Hematopoietic multipotent progenitor cell treated with erythropoietin and hydrocortisone succinate and interleukin-3 and kit ligand, for 8 days (in vitro differentiated cells): ENCODE measurements at regions not wholly inside any gene's neighbourhood (a gene's known extent, or its start where the extent isn't known, plus 50 kb on each side); places are given as distances from the start of the nearest gene placed in this dataset.
"Not testable (repeated sequence)": the region's sequence is repeated elsewhere in the genome, so short reads cannot be mapped to it uniquely, and the experiment has no call there.

Experiments
- DNase-seq: peaks from one replicate; pipeline ENCODE4 v3.0.0-alpha.2; 2015

DNA sequence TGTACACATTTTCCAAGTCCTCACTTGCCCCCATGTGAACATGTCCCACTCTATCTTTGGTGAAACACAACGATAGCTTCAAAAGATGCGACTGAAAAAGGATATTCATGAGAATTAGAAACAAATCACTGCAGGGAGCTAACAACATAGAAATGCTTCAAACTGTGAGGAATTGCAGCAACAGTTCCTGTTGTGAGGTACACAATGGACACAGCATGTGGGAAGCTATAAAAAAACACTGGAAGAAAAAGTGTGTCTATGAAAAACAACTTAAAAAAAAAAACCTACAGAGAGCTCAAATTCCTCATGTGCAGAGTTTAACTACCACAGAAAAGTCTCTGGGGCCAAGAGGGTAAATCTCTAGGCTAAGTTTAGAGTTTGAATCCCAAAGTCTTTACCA is 51.6 kb upstream of the BLTP1 start:
- DNase-seq: no peak

DNA sequence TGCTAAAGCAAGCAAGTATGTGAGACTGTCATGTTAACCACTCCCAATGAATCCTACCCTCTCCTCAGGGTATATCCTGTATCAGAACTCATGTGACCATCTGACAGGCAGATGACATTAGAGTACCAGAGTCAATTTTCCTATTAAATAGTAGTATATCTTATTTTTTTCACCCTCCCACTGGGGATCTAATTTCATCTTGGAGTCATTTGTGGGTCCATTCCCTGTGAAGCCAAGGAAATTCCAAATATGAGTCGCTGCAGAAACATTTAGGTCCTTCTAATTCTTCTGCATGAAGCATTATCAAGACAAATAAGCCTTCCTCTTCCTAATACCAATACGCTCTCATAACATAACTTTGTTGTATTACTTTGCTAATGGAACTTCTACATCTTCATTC is 52.2 kb upstream of the BLTP1 start:
- DNase-seq: no peak

DNA sequence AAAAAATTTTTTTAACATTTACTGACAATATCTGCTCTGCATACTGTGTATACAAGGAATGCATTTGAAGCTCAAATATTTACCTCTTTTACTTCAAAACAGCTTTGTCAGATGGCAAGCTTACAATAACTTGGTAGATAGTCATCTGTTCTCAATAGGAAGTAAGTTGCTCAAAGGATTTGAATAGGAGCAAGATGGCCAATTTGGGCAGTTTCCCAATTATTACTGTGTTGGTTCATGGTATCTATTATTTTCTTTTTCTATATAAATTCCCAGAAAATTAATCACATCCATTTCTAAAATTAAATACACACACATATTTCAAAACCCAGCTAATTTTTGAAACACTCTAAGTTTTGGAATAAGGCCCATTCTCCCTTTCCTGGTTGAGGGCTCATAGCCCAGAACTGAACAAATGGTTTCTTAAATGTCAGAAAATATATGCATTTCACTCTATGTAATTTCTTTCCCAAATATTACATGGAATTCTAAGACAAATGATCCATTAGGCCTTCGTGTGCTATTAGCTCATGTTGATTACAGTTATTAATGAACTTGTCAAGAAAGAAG is 60.2 kb upstream of the BLTP1 start:
- DNase-seq: no peak

DNA sequence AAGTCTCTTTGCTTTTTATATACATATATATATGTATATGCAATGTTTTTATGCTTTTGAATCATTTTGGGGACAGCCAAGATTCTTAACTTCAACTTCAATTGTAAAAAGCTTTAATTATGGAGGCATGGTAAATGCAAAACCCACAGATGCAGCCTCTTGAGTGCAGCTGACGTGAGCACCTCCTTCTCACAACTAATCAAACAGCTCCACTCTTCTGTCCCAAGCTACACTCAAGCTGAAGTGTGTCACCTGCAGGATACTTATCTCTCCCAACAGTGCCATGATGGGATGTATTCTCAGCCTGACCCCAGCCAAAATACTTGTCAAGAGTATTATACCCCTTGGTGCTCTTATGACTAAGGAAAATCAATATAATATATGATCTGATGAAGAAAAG is 60.7 kb upstream of the BLTP1 start:
- DNase-seq: no peak

DNA sequence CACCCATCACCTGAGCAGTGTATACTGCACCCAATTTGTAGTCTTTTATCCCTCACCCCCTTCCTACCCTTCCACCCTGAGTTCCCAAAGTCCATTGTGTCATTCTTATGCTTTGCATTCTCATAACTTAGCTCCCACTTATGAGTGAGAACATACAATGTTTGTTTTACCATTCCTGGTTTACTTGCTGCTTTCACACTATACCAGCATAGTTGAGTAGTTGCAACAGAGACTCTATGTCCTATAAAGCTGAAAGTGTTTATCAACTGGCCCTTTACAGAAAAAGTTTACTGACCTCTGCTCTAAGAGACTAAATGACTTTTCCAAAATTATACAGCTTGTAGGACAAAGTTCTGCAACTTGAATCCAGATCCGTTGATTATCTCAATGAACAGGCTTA is 61.1 kb upstream of the BLTP1 start:
- DNase-seq: no peak

DNA sequence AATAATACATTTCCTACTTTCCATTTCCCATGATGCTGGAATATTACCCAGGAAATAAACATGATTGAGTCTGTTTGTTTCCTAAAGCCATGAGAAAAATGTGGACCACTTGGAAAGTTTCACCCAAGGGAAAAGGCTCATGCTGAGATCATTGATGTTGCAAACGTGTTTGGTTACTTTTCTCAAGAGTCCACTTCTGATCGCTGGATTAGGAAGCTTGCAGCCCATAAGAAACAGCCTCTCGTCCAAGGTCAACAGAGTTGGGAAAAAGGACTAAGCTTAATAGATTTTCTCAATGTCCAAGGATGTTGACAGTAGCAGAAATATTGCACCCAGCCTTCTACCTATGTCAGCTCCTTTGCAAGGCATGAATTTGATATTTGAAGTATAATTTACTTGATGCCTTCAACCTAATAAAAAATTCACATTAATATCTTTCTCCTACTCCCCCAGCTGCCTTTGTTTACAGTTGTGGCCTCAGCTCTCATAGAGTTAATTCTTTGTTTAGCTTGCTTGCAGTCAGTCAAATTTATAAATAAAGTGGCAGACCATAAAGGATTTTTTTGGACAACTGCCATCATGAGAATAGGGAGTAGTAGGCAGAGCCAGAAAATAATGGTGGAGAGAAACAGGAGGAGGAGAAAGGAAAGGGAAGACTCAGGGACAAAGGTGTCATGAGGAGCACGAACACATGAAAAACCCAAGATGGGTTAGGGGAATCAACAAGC is 65.6 kb upstream of the BLTP1 start:
- DNase-seq: no peak

DNA sequence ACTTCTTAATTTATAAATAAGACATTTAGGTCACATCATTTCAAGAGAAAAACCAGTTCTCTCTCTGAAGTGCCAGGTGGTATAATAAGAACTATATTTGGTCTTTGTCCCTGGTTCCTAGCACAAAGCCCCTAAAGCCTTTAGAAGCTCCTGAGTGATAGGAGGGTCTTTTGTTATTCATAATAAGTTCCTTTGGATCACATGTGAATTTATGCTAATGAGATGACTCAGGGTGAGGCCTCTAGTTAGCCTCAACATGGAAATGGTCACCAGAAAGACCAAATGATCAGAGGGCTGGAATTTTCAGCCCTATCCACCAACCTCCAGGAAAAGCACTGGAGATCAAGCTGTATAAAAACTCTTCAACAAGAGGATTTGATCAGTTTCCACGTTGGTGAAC is 68.1 kb upstream of the BLTP1 start:
- DNase-seq: no peak

DNA sequence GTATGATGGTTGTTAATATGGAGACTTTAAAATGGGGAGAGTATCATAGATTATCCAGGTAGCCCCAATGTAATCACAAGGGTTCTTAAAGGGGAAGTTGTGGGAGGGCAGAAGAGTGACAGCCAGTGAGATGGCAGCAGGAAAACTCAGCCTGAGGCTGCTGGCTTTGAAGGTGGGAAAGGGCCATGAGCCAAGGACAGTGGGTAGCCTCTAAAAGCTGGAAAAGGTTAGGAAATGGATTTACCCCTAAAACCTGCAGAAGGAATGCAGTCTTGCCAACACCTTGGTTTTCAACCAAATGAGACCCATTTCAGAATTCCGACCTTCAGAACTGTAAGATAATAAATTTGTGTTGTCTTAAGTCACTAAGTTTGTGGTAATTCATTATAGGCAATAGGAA is 68.8 kb upstream of the BLTP1 start:
- DNase-seq: no peak

DNA sequence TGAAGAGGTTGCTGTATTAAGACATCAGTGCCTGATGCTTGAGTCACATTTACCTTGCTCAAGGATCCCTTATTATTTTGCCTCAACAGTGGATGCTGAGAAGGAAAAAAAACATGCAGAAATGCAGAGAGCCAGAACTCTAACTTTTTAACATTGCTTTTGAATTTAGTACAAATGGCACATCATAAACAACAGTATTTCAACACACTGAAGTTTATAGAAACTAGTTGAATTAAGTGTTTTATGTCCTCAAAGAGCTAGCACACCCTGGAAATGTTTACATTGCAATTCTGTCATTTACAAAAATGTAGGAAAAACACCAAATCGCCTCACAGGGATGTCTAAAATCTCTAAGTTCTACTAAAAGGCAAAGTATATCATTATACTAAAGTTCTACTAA is 69.5 kb upstream of the BLTP1 start:
- DNase-seq: no peak

DNA sequence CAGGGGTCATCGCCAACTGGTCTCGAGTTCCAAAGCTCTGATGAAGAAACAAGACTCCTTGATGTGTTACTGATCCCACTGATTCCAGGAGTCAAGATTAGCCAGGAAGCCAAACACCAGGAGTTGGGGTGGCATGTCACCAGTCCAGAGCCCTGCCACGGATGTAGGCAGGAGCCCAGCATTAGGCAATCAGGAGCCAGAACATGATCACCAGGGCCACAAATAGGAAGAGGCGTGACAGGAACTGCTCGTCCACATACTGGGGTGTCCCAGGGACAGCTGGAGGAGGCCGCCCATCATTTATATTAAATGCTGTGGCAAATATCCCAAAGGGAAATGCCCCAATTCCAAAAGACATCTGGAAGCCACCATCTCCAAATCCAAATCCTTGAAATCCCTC is 74.5 kb upstream of the BLTP1 start:
- DNase-seq: not testable (repeated sequence)

DNA sequence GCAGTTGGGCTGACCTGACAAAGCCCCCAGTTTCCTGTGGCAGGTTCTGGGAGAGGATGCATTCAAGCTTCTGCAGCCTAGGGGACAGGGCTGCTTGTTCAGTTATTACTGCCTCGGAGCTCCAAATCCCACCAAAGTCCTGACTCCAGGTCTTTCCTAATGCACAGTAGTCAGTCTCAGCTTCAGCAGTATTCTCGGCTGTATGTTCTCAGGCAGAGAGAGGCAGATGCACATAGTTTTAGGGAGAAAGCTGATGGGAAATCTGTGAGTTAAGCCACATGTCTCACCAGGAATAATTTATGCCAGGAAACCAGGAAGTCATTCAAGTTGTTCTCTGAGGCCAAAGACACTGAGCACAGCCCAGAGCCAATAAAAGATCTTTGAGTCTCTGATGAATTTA is 75.3 kb upstream of the BLTP1 start:
- not testable (repeated sequence) for DNase-seq

DNA sequence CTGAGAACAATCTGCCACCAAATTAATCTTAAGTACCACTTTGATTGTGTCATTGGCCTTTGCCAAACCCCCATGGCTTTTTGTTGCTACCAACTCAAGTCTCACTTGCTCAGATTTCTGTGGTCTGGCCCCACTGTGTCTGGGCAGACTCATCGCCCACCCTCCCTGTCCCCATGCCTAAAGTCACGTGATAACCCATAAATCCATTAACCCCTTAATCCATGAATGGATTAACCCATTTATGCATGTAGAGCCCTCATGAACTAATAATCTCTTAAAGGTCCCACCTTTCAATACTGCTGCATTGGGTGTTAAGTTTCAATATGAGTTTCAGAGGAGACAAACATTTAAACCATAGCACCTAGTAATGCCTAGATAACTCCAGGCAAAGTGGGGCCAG is 78.5 kb upstream of the BLTP1 start:
- no peak for DNase-seq

DNA sequence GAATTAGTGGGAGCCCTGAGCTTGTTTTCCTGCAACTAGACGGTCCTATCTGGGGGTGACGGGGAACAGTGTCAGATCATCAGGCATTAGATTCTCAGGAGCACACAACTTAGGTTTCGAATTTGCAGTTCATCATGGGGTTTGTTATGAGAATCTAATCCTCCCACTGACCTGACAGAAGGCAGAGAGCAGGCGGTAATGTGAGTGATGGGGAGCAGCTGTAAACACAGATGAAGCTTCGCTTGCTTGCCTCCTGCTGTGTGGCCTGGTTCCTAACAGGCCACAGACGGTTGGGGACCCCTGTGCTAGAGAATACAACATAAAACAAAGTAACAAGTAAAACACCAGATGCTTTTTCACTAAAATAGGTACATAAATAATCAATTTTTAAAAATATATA is 86.2 kb upstream of the BLTP1 start:
- no peak for DNase-seq

DNA sequence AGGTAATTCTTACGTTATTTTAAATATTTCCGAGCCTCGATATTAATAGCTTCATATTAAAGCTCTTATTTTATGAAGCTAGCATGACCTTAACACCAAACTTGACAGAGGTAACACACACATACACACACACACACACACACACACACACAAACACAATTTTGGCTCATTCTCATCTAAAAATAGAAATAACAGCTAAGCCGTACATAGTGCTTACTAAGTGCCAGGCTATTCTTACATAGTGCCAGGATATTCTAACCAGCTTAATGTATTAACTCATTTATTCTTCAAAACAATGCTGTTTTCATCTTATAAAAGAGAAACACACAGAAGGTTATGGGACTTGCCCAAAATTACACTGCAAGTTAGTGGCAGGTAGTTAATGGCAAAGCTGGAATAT is 87.0 kb upstream of the BLTP1 start:
- no peak for DNase-seq

DNA sequence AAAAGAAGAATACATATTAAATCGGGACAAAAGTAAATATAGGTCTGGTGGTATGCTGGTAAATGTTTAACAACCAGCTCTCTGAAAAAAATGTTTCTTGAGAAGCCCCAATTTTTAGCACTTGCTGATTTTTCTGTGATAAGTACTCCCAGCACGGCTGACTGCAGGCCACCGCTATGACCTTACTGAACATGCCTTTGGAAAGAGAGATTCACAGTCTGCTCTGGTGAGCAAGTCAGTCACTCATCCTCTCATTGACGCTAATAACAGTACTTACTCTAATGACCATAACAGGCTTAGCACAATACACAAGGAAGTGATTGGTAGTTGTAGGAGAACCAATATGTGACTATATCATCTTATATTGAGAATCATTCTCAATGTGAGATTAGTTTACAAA is 98.9 kb upstream of the BLTP1 start:
- no peak for DNase-seq

DNA sequence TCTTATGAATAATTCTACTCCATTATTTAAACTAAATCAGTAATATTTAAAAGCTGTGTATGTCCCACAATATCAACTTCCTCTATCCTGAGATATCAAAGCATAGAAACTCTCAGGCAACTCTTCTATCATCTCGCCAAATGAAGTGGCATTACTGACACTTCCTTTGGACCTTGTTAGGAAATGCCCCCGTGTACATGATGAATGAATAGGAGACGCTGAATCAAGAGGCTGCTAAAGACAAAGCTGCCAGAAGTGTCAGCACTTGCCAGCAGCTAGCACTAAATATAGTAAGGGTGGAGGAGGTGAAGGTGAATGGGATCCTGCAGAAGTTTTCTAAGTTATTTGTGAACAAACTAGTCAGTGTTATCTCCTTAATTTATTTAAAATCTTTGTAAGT is 99.5 kb upstream of the BLTP1 start:
- no peak for DNase-seq

DNA sequence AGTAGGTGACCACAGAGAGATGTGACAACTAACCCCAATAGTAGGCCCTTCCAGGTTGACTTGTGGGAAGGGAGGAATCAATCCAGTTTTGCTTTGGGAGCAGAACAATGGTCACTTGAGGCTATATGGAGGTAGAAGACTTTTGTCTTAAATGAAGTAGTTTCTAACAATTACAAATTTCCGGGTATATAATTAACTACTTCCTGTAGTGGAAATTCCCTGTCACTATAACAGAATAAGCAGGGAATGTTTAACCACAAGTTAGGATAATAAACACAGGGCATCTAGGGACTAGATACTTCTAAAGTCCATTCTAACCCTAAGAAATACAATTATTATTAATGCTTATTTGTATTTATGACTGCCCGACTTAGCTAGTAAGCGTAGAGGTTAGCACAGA is 99.0 kb upstream of the TRPC3 start:
- no peak for DNase-seq

DNA sequence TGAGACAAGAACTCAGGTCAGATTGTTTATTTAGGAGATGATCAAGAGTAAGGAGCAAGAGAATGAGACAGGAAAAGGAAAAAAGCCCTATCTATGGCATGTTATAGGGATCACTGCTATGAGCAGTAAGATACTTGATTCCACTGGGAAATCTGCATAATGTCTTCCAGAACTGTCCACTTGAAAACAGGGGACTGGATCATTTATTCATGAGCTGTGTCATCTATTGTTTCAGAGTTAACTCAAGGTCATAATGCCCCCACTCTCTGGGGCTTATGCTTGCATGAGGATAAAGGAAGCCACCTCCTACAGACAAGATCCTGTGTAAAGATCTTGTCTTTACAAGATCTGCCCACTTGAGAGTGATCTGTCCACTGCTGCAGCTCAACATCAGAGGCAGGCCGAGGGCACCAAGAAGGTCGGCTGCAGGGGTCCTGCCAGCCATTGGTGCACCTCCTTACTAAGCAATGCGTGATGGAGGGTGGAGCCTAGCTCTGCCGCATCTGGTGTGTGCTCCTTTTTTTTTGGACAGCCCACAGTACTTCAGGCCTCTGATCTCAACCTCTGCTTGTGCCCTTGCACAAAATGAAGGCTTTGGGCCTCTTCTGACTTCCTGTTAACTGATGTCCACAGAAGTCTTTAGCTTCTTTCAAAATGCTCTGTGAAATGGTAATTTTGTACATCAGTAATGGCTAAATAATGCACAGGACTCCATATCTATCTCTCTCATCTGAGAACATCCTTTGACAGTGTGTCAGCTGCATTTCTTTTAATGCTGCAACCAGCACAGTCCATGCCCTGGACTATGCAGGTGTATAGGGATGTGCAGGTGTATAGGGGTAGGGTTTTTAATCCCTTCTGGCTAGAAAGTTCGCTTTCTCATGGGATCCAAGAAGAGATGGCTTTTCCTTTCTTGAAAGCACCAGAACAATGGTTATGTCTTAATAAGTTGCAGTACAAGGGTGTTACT is 95.9 kb upstream of the TRPC3 start:
- DNase-seq: no peak

DNA sequence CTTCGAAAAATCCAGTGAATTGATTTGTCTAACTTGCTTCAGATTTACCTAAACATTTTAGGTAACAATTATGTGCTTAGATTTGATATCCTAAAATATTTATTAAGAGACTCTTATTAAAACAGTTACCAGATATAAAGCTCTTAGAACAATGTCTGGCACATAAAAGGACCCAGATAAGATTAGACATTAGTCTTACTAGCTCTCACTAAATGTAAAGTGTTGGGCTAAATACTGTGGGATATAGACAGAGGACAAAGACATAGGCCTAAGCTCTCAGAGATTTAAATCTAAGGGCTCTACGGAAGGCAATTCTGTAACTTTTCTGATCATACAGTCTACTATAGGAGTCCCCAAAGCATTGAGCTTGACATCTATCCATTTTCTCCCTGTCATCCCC is 94.4 kb upstream of the TRPC3 start:
- DNase-seq: no peak

DNA sequence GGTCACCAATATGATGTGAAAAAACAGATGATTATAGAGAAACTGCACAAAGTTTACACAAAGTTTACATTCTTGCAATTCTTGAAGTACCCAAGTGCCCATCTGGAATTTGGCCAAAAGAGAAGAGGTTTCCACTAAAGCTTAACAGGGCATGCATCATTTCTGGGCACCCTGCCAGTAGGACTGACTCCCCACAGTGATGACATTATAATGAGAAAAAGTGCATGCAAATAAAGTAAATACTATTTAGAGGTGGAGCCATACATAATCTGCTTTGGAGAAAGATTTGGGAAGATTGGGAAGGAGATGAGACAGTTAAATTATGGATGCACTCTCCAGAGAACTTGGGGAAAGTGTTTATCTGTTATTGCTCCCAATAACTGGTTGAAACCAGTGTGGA is 93.7 kb upstream of the TRPC3 start:
- DNase-seq: peak; percentile 73

DNA sequence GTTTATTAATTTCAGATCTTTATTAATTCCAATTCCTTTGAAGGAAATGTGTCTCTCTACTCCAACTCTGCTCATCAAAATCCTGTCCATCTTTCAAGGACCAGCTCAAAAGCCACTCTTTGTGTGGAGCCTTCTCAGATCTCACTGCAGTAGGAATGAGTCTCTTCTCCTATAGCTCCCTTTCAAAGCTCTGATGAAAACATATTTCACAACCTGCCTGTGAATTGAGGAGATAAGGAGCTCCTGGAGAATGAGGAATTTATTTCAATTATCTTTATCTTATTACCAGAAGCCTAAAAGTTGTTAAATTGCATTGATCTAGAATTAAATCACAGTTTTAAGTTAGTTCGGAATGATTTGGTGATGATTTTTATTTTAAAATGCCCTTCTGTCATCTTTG is 92.6 kb upstream of the TRPC3 start:
- DNase-seq: no peak

DNA sequence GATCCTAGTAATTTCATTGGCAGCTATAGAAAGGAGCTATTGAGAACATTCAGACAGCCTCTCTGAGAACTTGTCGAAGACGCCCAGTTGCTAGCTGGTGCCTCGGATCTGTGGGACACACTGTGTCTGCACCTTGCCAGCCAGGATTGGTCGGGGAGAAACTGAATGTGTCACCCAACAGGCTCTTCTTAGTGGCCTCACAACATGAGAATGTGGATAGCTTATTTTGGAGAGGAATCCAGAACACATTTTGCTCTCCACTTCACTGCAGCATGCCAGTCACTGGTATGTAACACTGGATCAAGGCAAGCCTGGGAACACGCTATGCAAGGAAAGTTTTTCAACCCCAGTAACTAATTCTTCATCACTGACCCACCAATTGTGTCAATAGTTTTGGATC is 89.5 kb upstream of the TRPC3 start:
- DNase-seq: no peak

DNA sequence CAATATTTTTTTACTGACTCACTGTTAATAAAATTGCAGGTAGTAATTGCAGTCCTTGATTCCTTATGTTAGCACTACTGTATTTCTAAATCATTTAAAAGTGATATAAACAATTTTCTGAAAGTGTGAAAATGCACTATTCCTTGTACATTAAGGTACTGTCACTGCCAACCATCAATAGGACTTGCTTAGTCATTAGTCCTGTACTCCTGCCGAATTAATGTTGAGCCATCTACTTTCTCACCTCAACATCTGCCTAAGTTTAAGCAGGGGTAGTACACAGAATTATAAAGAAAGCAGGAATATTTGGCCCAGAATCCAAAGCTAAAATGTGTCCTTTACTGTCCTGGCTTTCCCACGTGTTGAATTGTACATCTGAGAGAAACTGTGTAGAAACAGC is 87.0 kb upstream of the TRPC3 start:
- DNase-seq: peak; percentile 55

DNA sequence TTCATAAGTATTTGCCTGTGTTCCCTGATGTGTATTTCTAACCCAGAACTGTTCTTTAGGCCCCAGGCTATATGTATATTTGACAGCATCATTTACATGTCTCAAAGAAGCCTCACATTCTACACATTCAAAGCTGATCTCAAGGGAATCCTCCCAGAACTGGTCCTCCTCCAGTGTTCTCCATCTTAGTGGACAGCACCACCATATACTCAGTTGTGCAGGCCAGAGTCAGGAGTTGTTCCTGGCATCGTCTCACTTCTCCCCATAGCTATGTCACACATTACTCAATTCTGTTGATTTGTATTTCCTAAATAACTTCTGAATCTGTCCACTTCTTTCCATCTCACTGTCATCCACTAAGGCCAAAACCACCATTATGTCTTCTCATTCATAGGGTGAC is 82.8 kb upstream of the TRPC3 start:
- no peak for DNase-seq
